Liver (tissue), 3 donors: ENCODE measurements at regions not wholly inside any gene's neighbourhood (a gene's known extent, or its start where the extent isn't known, plus 50 kb on each side); places are given as distances from the start of the nearest gene placed in this dataset.

Experiments
- EGR1 ChIP-seq, 2 donors: IDR thresholded peaks; 2 replicates each; pipeline ENCODE4 v1.6.1; 2016 to 2018; ENCODE audit warnings: antibody characterized with exemption in 2 of 2, low read depth in 2 of 2
- FOXA1 ChIP-seq: IDR thresholded peaks from 2 replicates; pipeline ENCODE4 v1.6.1; 2016; ENCODE audit warnings: antibody characterized with exemption
- GABPA ChIP-seq, 2 donors: IDR thresholded peaks in 1 of 2; conservative IDR thresholded peaks in 1 of 2; 2 replicates each; pipeline ENCODE4 v1.6.1; 2016; ENCODE audit warnings: antibody characterized with exemption in 2 of 2, mild to moderate bottlenecking in 1 of 2, moderate library complexity in 1 of 2
- HNF4A ChIP-seq, 2 donors: conservative IDR thresholded peaks; 2 replicates each; pipeline ENCODE4 v1.6.1; 2016; ENCODE audit warnings: antibody characterized with exemption in 2 of 2, mild to moderate bottlenecking in 2 of 2
- RAD21 ChIP-seq, 2 donors: IDR thresholded peaks; 2 replicates each; pipeline ENCODE4 v1.6.1; 2016; ENCODE audit warnings: antibody characterized with exemption in 2 of 2, mild to moderate bottlenecking in 2 of 2
- RXRA ChIP-seq, 2 donors: IDR thresholded peaks; 2 replicates each; pipeline ENCODE4 v1.6.1; 2017 to 2018; ENCODE audit warnings: antibody characterized with exemption in 2 of 2, mild to moderate bottlenecking in 1 of 2
- SP1 ChIP-seq: IDR thresholded peaks from 2 replicates; pipeline ENCODE4 v1.6.1; 2018; ENCODE audit warnings: antibody characterized with exemption, mild to moderate bottlenecking
- TAF1 ChIP-seq: conservative IDR thresholded peaks from 2 replicates; pipeline ENCODE4 v1.6.1; 2016; ENCODE audit warnings: antibody characterized with exemption, mild to moderate bottlenecking
- YY1 ChIP-seq: IDR thresholded peaks from 2 replicates; pipeline ENCODE4 v1.6.1; 2016; ENCODE audit warnings: antibody characterized with exemption, mild to moderate bottlenecking
- TF ChIP-seq, protein P1 (sequence below): fragments of 150-350 bp; IDR thresholded peaks from 2 replicates; pipeline ENCODE4 v1.5.1; 2017; ENCODE audit warnings: improper control_type of control experiment, low read depth, low read length; ENCODE audit not compliant: missing input control
- TF ChIP-seq, protein P2 (sequence below): IDR thresholded peaks from 2 replicates; pipeline ENCODE4 v1.6.1; 2016; ENCODE audit warnings: antibody characterized with exemption
- TF ChIP-seq, protein P3 (sequence below): IDR thresholded peaks from 2 replicates; pipeline ENCODE4 v1.6.1; 2016; ENCODE audit warnings: antibody characterized with exemption
- TF ChIP-seq, protein P4 (sequence below): IDR thresholded peaks from 2 replicates; pipeline ENCODE4 v1.6.1; 2016; ENCODE audit warnings: antibody characterized with exemption, mild to moderate bottlenecking
- TF ChIP-seq, protein P5 (sequence below): IDR thresholded peaks from 2 replicates; pipeline ENCODE4 v1.6.1; 2016; ENCODE audit warnings: antibody characterized with exemption
- donor health status: healthy.
- donor health status: healthy.

DNA sequence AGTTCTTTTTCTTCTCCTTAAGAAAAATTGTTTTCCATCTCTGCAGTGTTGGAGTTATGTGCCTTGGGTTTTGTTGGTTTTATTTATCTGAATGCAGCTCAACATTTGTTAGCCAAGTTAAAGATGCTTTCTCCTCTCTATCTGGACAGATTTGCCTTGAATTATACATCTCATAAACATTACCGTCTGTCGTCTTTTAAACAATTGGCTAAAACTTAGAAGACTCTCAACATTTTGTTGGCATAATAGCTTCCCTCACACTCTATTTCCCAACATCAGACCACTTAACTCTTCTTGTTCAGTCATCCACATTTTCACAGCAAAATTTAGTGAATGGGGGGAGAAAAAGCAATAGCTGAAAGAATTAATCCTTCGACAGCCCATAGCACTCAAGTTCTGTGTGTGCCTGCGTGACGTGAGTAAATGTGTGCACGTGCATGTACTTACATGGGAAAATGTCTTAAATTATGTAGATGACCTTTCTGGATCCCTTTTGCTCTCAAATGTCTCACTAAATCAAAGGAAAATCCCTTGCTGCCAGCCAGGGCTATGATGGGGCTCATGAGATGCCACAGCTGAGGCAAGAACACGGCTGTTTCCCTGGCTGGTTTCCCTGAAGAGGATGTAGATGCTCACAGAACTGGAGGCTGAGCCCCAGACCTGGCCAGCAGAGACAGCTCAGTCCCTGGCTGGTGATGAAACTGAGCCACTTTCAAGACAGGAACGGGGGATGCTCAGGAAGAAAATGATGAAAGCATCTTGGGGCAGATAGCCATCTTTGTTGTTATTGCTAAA, 382.2 kb downstream of the FBXW7 start:
- TF ChIP-seq, protein P1, sequence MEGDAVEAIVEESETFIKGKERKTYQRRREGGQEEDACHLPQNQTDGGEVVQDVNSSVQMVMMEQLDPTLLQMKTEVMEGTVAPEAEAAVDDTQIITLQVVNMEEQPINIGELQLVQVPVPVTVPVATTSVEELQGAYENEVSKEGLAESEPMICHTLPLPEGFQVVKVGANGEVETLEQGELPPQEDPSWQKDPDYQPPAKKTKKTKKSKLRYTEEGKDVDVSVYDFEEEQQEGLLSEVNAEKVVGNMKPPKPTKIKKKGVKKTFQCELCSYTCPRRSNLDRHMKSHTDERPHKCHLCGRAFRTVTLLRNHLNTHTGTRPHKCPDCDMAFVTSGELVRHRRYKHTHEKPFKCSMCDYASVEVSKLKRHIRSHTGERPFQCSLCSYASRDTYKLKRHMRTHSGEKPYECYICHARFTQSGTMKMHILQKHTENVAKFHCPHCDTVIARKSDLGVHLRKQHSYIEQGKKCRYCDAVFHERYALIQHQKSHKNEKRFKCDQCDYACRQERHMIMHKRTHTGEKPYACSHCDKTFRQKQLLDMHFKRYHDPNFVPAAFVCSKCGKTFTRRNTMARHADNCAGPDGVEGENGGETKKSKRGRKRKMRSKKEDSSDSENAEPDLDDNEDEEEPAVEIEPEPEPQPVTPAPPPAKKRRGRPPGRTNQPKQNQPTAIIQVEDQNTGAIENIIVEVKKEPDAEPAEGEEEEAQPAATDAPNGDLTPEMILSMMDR, result no peak
- TF ChIP-seq, protein P2, sequence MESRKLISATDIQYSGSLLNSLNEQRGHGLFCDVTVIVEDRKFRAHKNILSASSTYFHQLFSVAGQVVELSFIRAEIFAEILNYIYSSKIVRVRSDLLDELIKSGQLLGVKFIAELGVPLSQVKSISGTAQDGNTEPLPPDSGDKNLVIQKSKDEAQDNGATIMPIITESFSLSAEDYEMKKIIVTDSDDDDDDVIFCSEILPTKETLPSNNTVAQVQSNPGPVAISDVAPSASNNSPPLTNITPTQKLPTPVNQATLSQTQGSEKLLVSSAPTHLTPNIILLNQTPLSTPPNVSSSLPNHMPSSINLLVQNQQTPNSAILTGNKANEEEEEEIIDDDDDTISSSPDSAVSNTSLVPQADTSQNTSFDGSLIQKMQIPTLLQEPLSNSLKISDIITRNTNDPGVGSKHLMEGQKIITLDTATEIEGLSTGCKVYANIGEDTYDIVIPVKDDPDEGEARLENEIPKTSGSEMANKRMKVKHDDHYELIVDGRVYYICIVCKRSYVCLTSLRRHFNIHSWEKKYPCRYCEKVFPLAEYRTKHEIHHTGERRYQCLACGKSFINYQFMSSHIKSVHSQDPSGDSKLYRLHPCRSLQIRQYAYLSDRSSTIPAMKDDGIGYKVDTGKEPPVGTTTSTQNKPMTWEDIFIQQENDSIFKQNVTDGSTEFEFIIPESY, result no peak
- TF ChIP-seq, protein P3, sequence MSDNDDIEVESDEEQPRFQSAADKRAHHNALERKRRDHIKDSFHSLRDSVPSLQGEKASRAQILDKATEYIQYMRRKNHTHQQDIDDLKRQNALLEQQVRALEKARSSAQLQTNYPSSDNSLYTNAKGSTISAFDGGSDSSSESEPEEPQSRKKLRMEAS, result no peak
- TF ChIP-seq GABPA (IDR thresholded peaks at IDR 0.05 in 1 of 2, conservative IDR thresholded peaks at IDR 0.05 in 1 of 2), result no peak
- TF ChIP-seq RXRA (IDR thresholded peaks at IDR 0.05), result no peak
- no peak for TF ChIP-seq HNF4A (conservative IDR thresholded peaks at IDR 0.05)
- no peak for TF ChIP-seq YY1
- no peak for TF ChIP-seq RAD21 (IDR thresholded peaks at IDR 0.05)
- TF ChIP-seq, protein P4, sequence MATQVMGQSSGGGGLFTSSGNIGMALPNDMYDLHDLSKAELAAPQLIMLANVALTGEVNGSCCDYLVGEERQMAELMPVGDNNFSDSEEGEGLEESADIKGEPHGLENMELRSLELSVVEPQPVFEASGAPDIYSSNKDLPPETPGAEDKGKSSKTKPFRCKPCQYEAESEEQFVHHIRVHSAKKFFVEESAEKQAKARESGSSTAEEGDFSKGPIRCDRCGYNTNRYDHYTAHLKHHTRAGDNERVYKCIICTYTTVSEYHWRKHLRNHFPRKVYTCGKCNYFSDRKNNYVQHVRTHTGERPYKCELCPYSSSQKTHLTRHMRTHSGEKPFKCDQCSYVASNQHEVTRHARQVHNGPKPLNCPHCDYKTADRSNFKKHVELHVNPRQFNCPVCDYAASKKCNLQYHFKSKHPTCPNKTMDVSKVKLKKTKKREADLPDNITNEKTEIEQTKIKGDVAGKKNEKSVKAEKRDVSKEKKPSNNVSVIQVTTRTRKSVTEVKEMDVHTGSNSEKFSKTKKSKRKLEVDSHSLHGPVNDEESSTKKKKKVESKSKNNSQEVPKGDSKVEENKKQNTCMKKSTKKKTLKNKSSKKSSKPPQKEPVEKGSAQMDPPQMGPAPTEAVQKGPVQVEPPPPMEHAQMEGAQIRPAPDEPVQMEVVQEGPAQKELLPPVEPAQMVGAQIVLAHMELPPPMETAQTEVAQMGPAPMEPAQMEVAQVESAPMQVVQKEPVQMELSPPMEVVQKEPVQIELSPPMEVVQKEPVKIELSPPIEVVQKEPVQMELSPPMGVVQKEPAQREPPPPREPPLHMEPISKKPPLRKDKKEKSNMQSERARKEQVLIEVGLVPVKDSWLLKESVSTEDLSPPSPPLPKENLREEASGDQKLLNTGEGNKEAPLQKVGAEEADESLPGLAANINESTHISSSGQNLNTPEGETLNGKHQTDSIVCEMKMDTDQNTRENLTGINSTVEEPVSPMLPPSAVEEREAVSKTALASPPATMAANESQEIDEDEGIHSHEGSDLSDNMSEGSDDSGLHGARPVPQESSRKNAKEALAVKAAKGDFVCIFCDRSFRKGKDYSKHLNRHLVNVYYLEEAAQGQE, result no peak
- no peak for TF ChIP-seq FOXA1
- TF ChIP-seq, protein P5, sequence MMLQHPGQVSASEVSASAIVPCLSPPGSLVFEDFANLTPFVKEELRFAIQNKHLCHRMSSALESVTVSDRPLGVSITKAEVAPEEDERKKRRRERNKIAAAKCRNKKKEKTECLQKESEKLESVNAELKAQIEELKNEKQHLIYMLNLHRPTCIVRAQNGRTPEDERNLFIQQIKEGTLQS, result no peak
- no peak for TF ChIP-seq TAF1
- no peak for TF ChIP-seq SP1
- TF ChIP-seq EGR1 (IDR thresholded peaks at IDR 0.05; ENCODE audit: low read depth in 2 of 2), result no peak
